ENCODE measurements at regions not wholly inside any gene's neighbourhood (a gene's known extent, or its start where the extent isn't known, plus 50 kb on each side); places are given as distances from the start of the nearest gene placed in this dataset.
"Not testable (repeated sequence)": the region's sequence is repeated elsewhere in the genome, so short reads cannot be mapped to it uniquely, and the experiment has no call there.

DNA sequence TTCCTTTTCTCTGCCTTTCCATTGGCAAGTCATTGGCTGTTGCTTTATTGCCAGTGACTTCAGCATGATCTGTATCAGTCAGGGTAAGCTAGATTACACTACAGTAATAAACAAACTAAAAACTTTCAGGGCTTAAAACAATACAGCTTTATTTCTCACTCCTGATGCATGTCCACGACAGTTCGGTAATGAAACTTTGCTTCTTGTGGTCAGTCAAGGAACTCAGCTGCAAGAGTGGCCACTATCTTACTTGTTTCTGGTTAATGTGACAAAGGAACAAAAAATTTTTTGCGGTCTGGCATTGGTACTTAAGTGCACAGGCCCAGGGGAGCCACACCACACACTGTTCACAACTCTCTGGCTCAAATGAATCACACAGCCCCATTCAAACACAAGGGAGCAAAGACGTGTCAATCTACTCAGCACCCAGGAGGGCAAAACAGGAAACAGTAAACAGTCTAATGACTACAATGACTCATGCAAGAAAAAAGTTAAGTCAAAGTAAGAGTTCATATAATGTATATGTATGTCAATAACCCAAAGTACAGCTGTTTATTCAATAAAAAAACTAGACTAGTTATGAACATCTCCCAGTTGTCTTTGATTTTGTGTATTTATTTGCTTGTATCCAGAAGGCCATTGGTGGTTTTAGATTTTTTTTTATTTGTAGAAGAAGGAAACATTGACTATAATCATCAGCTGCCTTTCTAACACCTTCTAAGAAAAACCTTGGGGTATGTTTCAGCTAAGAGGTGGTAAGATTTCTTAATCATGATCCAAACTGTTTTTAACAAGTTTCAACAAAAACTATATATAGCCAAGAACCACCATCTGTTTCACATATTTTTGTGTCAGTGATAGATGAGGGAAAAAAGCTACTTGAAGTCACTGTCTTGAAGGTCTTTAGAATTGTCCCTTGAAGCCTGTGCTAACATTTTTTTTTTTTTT, 134.4 kb upstream of the FAM3C start:
- no peak for DNase-seq
- H3K27ac ChIP-seq: peak overlapping the region; percentile 53 to 82 (median 74)
- WGBS, 2 donors: 33 to 34% methylated on average over 4 of the region's 4 CpGs
- H3K27me3 ChIP-seq: no peaks in the 10 kb centered on the region
- intact Hi-C loops (cut with DNase I): no loop called here
- no peaks in the 10 kb centered on the region for H3K36me3 ChIP-seq
- H3K4me3 ChIP-seq: no peak overlapping the region
- no peaks in the 10 kb centered on the region for H3K9me3 ChIP-seq
- peaks cover 9 to 40% (median 10%) of the 10 kb centered on the region in 3 donors for H3K4me1 ChIP-seq
- TF ChIP-seq, protein P1, sequence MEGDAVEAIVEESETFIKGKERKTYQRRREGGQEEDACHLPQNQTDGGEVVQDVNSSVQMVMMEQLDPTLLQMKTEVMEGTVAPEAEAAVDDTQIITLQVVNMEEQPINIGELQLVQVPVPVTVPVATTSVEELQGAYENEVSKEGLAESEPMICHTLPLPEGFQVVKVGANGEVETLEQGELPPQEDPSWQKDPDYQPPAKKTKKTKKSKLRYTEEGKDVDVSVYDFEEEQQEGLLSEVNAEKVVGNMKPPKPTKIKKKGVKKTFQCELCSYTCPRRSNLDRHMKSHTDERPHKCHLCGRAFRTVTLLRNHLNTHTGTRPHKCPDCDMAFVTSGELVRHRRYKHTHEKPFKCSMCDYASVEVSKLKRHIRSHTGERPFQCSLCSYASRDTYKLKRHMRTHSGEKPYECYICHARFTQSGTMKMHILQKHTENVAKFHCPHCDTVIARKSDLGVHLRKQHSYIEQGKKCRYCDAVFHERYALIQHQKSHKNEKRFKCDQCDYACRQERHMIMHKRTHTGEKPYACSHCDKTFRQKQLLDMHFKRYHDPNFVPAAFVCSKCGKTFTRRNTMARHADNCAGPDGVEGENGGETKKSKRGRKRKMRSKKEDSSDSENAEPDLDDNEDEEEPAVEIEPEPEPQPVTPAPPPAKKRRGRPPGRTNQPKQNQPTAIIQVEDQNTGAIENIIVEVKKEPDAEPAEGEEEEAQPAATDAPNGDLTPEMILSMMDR (IDR thresholded peaks at IDR 0.05): peak in 2 of 6 experiments; percentile 5
- TF ChIP-seq POLR2A (IDR thresholded peaks at IDR 0.05): no peak

DNA sequence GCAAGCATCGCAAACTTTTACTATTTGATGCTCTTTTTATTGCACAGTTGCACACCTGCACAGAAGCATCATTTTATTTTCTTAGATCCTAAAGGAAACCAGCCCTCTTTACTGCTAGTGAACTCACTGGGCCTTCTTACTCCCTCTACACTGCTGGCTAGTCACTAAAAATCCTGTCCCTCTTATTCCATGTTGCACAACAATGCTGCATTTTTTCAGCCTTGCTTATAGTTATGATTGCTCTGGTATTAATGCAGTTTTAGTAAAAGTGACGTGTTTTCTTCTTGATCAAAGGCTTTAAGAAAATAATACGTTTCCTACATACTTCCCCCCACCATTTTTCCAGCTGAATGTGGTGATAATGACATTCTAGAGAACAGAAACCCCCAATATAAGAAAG, 132.9 kb upstream of the FAM3C start:
- H3K27ac ChIP-seq: peak overlapping the region in 1 of 4 donors; percentile 82
- no peak for DNase-seq
- intact Hi-C loops (cut with DNase I): no loop called here
- WGBS, 2 donors: 69 to 77% methylated on average over 3 of the region's 3 CpGs
- no peaks in the 10 kb centered on the region for H3K27me3 ChIP-seq
- no peaks in the 10 kb centered on the region for H3K36me3 ChIP-seq
- TF ChIP-seq, protein P1 (IDR thresholded peaks at IDR 0.05): no peak
- no peak for TF ChIP-seq POLR2A (IDR thresholded peaks at IDR 0.05)
- H3K4me3 ChIP-seq: no peak overlapping the region
- no peaks in the 10 kb centered on the region for H3K9me3 ChIP-seq
- H3K4me1 ChIP-seq: peaks cover 9 to 40% (median 10%) of the 10 kb centered on the region in 3 donors

DNA sequence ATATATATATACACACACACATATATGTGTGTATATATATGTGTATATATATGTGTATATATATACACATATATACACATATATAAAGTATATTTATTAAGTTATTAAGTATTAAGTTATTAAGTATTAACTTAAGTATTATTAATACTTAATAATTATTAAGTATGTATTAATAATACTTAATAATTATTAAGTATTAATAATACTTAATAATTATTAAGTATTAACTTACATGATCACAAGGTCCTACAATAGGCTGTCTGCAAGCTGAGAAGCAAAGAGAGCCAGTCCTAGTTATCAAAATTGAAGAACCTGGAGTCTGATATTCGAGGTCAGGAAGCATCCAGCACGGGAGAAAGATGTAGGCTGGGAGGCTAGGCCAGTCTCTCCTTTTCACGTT, 130.1 kb upstream of the FAM3C start:
- H3K4me3 ChIP-seq; H3K36me3 ChIP-seq; H3K9me3 ChIP-seq; H3K27ac ChIP-seq; DNase-seq; H3K27me3 ChIP-seq; intact Hi-C loops (cut with DNase I): not testable (repeated sequence)
- peaks cover 9 to 27% (median 10%) of the 10 kb centered on the region in 3 donors for H3K4me1 ChIP-seq
- WGBS, 2 donors: 62 to 73% methylated on average over 3 of the region's 3 CpGs

GRCh38 chr7:121525155-121525819, 129.2 kb upstream of the FAM3C start:
- WGBS, 2 donors: 78 to 81% methylated on average over 4 of the region's 4 CpGs
- no peaks in the 10 kb centered on the region for H3K9me3 ChIP-seq
- no peaks in the 10 kb centered on the region for H3K36me3 ChIP-seq
- H3K27me3 ChIP-seq: no peaks in the 10 kb centered on the region
- no peak overlapping the region for H3K27ac ChIP-seq
- TF ChIP-seq, protein P1 (IDR thresholded peaks at IDR 0.05): no peak
- no peak for TF ChIP-seq POLR2A (IDR thresholded peaks at IDR 0.05)
- intact Hi-C loops (cut with DNase I): no loop called here
- no peak for DNase-seq
- peaks cover 3 to 18% (median 10%) of the 10 kb centered on the region in 3 donors for H3K4me1 ChIP-seq
- H3K4me3 ChIP-seq: no peak overlapping the region

DNA sequence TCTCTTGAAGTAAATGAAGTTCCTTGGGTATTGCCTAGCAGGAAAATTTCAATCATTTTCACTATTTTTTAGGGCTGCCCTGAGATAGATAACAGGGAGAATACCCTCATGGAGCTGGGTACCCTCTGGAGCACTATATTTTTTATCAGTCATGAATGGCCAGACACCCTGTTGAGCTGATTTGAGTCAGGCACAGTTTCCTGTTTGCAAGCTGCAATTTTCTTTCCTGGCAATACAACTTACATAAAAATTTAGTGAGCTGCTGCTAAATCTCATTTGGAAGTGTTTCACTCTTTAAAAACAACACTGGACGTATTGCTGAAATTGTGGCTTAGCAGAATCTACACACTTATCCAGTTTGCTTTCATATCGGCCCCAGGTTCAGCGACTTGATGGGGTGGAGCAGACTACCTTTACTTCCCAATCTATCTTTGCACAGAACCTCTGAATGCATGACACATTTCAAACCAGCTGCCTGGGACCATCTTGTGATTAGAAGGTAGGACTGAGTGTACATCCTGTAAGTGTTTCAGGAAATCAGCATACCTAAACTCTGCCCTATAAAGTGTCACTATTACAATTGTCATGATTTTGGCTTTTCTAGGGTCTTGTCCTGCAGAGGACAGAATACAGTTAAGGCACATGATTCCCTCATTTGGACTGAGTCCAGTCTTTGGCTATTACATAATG, 125.7 kb upstream of the FAM3C start:
- DNase-seq: no peak
- H3K36me3 ChIP-seq: no peaks in the 10 kb centered on the region
- no peak overlapping the region for H3K27ac ChIP-seq
- no peak overlapping the region for H3K4me3 ChIP-seq
- H3K27me3 ChIP-seq: no peaks in the 10 kb centered on the region
- H3K4me1 ChIP-seq: no peaks in the 10 kb centered on the region
- WGBS, 2 donors: 87 to 90% methylated on average over 3 of the region's 3 CpGs
- TF ChIP-seq, protein P1 (IDR thresholded peaks at IDR 0.05): no peak
- TF ChIP-seq POLR2A (IDR thresholded peaks at IDR 0.05): no peak
- H3K9me3 ChIP-seq: no peaks in the 10 kb centered on the region
- intact Hi-C loops (cut with DNase I): no loop called here

Measured in esophagus squamous epithelium (tissue), 5 donors.